ENCODE measurements at regions not wholly inside any gene's neighbourhood (a gene's known extent, or its start where the extent isn't known, plus 50 kb on each side); places are given as distances from the start of the nearest gene placed in this dataset.

- Mint-ChIP-seq H3K27ac (no peak overlapping the region), H3K9me3 (peaks cover 0 to 13% (median 3%) of the 10 kb centered on the region in 7 donors), H3K36me3 (no peaks in the 10 kb centered on the region), H3K4me1 (no peaks in the 10 kb centered on the region), H3K4me3 (no peak overlapping the region), H3K27me3 (no peaks in the 10 kb centered on the region)
- no peak overlapping the region for H3K27ac ChIP-seq (ENCODE audit: insufficient read depth, low read length, poor library complexity, severe bottlenecking)
- DNase-seq = peak in 1 of 3 donors; percentile 7
- H3K4me1 ChIP-seq (ENCODE audit: control insufficient read depth, insufficient read depth, low read length, poor library complexity, severe bottlenecking) = no peaks in the 10 kb centered on the region
- no peaks in the 10 kb centered on the region for H3K36me3 ChIP-seq (ENCODE audit: control insufficient read depth, insufficient read depth, low read length)
- ATAC-seq (ENCODE audit: low read depth in 2 of 2) = no peak
- H3K27me3 ChIP-seq (ENCODE audit: control insufficient read depth, insufficient read depth, low read length) = no peaks in the 10 kb centered on the region
- H3K9me3 ChIP-seq (ENCODE audit: control insufficient read depth in 2 of 2, low read length in 2 of 2) = no peaks in the 10 kb centered on the region
- no peak overlapping the region for H3K4me3 ChIP-seq (ENCODE audit: low read depth, low read length)
Measured at GRCh38 chr17:70622368-70623260, 453.3 kb downstream of the KCNJ2 start.

GRCh38 chr17:70624211-70624610, 454.9 kb downstream of the KCNJ2 start:
- Mint-ChIP-seq H3K4me1 (no peaks in the 10 kb centered on the region), H3K36me3 (no peaks in the 10 kb centered on the region), H3K27me3 (no peaks in the 10 kb centered on the region), H3K27ac (no peak overlapping the region), H3K9me3 (peaks cover 0 to 11% (median under 1%) of the 10 kb centered on the region in 7 donors), H3K4me3 (no peak overlapping the region)
- ATAC-seq (ENCODE audit: low read depth in 2 of 2) (no peak), DNase-seq (no peak)
- no peaks in the 10 kb centered on the region for H3K9me3 ChIP-seq (ENCODE audit: control insufficient read depth in 2 of 2, low read length in 2 of 2)
- H3K4me3 ChIP-seq (ENCODE audit: low read depth, low read length) = no peak overlapping the region
- no peaks in the 10 kb centered on the region for H3K36me3 ChIP-seq (ENCODE audit: control insufficient read depth, insufficient read depth, low read length)
- H3K27me3 ChIP-seq (ENCODE audit: control insufficient read depth, insufficient read depth, low read length) = no peaks in the 10 kb centered on the region
- no peaks in the 10 kb centered on the region for H3K4me1 ChIP-seq (ENCODE audit: control insufficient read depth, insufficient read depth, low read length, poor library complexity, severe bottlenecking)
- H3K27ac ChIP-seq (ENCODE audit: insufficient read depth, low read length, poor library complexity, severe bottlenecking) = no peak overlapping the region

GRCh38 chr17:70629902-70630301, 460.6 kb downstream of the KCNJ2 start:
- no peak overlapping the region for H3K4me3 Mint-ChIP-seq
- Histone ChIP-seq H3K4me1 (ENCODE audit: control insufficient read depth, insufficient read depth, low read length, poor library complexity, severe bottlenecking) (no peaks in the 10 kb centered on the region), H3K4me3 (ENCODE audit: low read depth, low read length) (no peak overlapping the region), H3K36me3 (ENCODE audit: control insufficient read depth, insufficient read depth, low read length) (no peaks in the 10 kb centered on the region), H3K9me3 (ENCODE audit: control insufficient read depth in 2 of 2, low read length in 2 of 2) (no peaks in the 10 kb centered on the region), H3K27ac (ENCODE audit: insufficient read depth, low read length, poor library complexity, severe bottlenecking) (no peak overlapping the region), H3K27me3 (ENCODE audit: control insufficient read depth, insufficient read depth, low read length) (no peaks in the 10 kb centered on the region)
- H3K27me3 Mint-ChIP-seq = no peaks in the 10 kb centered on the region
- H3K9me3 Mint-ChIP-seq = peaks cover 0 to 6% (median 0%) of the 10 kb centered on the region in 7 donors
- ATAC-seq (ENCODE audit: low read depth in 2 of 2) (no peak), DNase-seq (no peak)
- H3K36me3 Mint-ChIP-seq = no peaks in the 10 kb centered on the region
- no peak overlapping the region for H3K27ac Mint-ChIP-seq
- no peaks in the 10 kb centered on the region for H3K4me1 Mint-ChIP-seq

- Mint-ChIP-seq H3K27ac (no peak overlapping the region), H3K36me3 (no peaks in the 10 kb centered on the region), H3K9me3 (peaks cover 0 to 1% (median 0%) of the 10 kb centered on the region in 7 donors), H3K4me3 (no peak overlapping the region), H3K4me1 (no peaks in the 10 kb centered on the region), H3K27me3 (no peaks in the 10 kb centered on the region)
- DNase-seq (peak in 1 of 3 donors; percentile 25), ATAC-seq (ENCODE audit: low read depth in 2 of 2) (no peak)
- no peaks in the 10 kb centered on the region for H3K9me3 ChIP-seq (ENCODE audit: control insufficient read depth in 2 of 2, low read length in 2 of 2)
- H3K4me1 ChIP-seq (ENCODE audit: control insufficient read depth, insufficient read depth, low read length, poor library complexity, severe bottlenecking) = no peaks in the 10 kb centered on the region
- H3K36me3 ChIP-seq (ENCODE audit: control insufficient read depth, insufficient read depth, low read length) = no peaks in the 10 kb centered on the region
- no peaks in the 10 kb centered on the region for H3K27me3 ChIP-seq (ENCODE audit: control insufficient read depth, insufficient read depth, low read length)
- no peak overlapping the region for H3K27ac ChIP-seq (ENCODE audit: insufficient read depth, low read length, poor library complexity, severe bottlenecking)
- no peak overlapping the region for H3K4me3 ChIP-seq (ENCODE audit: low read depth, low read length)
Measured at GRCh38 chr17:70636517-70637133, 467.3 kb downstream of the KCNJ2 start.

GRCh38 chr17:70642059-70642458, 472.7 kb downstream of the KCNJ2 start:
- H3K36me3 Mint-ChIP-seq = no peaks in the 10 kb centered on the region
- DNase-seq (no peak), ATAC-seq (ENCODE audit: low read depth in 2 of 2) (no peak)
- no peak overlapping the region for H3K4me3 Mint-ChIP-seq
- Histone ChIP-seq H3K4me3 (ENCODE audit: low read depth, low read length) (no peak overlapping the region), H3K4me1 (ENCODE audit: control insufficient read depth, insufficient read depth, low read length, poor library complexity, severe bottlenecking) (no peaks in the 10 kb centered on the region), H3K27me3 (ENCODE audit: control insufficient read depth, insufficient read depth, low read length) (no peaks in the 10 kb centered on the region), H3K36me3 (ENCODE audit: control insufficient read depth, insufficient read depth, low read length) (no peaks in the 10 kb centered on the region), H3K27ac (ENCODE audit: insufficient read depth, low read length, poor library complexity, severe bottlenecking) (no peak overlapping the region), H3K9me3 (ENCODE audit: control insufficient read depth in 2 of 2, low read length in 2 of 2) (peaks cover 0 to 5% of the 10 kb centered on the region in 2 experiments)
- H3K4me1 Mint-ChIP-seq = no peaks in the 10 kb centered on the region
- peaks cover 0 to 8% (median 0%) of the 10 kb centered on the region in 7 donors for H3K9me3 Mint-ChIP-seq
- no peak overlapping the region for H3K27ac Mint-ChIP-seq
- no peaks in the 10 kb centered on the region for H3K27me3 Mint-ChIP-seq

- ATAC-seq (ENCODE audit: low read depth in 2 of 2) (no peak), DNase-seq (no peak)
- Mint-ChIP-seq H3K9me3 (peaks cover 0 to 10% (median 0%) of the 10 kb centered on the region in 7 donors), H3K36me3 (no peaks in the 10 kb centered on the region), H3K4me1 (no peaks in the 10 kb centered on the region), H3K4me3 (no peak overlapping the region), H3K27me3 (no peaks in the 10 kb centered on the region), H3K27ac (no peak overlapping the region)
- no peaks in the 10 kb centered on the region for H3K4me1 ChIP-seq (ENCODE audit: control insufficient read depth, insufficient read depth, low read length, poor library complexity, severe bottlenecking)
- no peak overlapping the region for H3K4me3 ChIP-seq (ENCODE audit: low read depth, low read length)
- H3K9me3 ChIP-seq (ENCODE audit: control insufficient read depth in 2 of 2, low read length in 2 of 2) = peaks cover 0 to 5% of the 10 kb centered on the region in 2 experiments
- H3K27me3 ChIP-seq (ENCODE audit: control insufficient read depth, insufficient read depth, low read length) = no peaks in the 10 kb centered on the region
- no peak overlapping the region for H3K27ac ChIP-seq (ENCODE audit: insufficient read depth, low read length, poor library complexity, severe bottlenecking)
- H3K36me3 ChIP-seq (ENCODE audit: control insufficient read depth, insufficient read depth, low read length) = no peaks in the 10 kb centered on the region
Measured at GRCh38 chr17:70644096-70644495, 474.8 kb downstream of the KCNJ2 start.

- Histone ChIP-seq H3K36me3 (ENCODE audit: control insufficient read depth, insufficient read depth, low read length) (no peaks in the 10 kb centered on the region), H3K4me1 (ENCODE audit: control insufficient read depth, insufficient read depth, low read length, poor library complexity, severe bottlenecking) (no peaks in the 10 kb centered on the region), H3K4me3 (ENCODE audit: low read depth, low read length) (no peak overlapping the region), H3K27me3 (ENCODE audit: control insufficient read depth, insufficient read depth, low read length) (no peaks in the 10 kb centered on the region), H3K27ac (ENCODE audit: insufficient read depth, low read length, poor library complexity, severe bottlenecking) (no peak overlapping the region), H3K9me3 (ENCODE audit: control insufficient read depth in 2 of 2, low read length in 2 of 2) (peaks cover 0 to 5% of the 10 kb centered on the region in 2 experiments)
- Mint-ChIP-seq H3K4me3 (no peak overlapping the region), H3K9me3 (peaks cover 0 to 10% (median 0%) of the 10 kb centered on the region in 7 donors), H3K27me3 (no peaks in the 10 kb centered on the region), H3K4me1 (no peaks in the 10 kb centered on the region), H3K27ac (no peak overlapping the region), H3K36me3 (no peaks in the 10 kb centered on the region)
- DNase-seq (no peak), ATAC-seq (ENCODE audit: low read depth in 2 of 2) (no peak)
Measured at GRCh38 chr17:70646673-70647072, 477.3 kb downstream of the KCNJ2 start.
